Putamen (tissue), 1 donor: ENCODE measurements at regions not wholly inside any gene's neighbourhood (a gene's known extent, or its start where the extent isn't known, plus 50 kb on each side); places are given as distances from the start of the nearest gene placed in this dataset.
"Not testable (repeated sequence)": the region's sequence is repeated elsewhere in the genome, so short reads cannot be mapped to it uniquely, and the experiment has no call there.

Experiments used
- DNase-seq: peaks from one replicate; pipeline ENCODE4 v3.0.0-alpha.2; 2016; ENCODE audit warnings: low spot score

- no peak for DNase-seq
Measured at GRCh38 chr3:20324664-20325478, 138.9 kb upstream of the SGO1 start.

GRCh38 chr3:20323307-20323927 lies 137.4 kb upstream of the SGO1 start:
- no peak for DNase-seq

DNA sequence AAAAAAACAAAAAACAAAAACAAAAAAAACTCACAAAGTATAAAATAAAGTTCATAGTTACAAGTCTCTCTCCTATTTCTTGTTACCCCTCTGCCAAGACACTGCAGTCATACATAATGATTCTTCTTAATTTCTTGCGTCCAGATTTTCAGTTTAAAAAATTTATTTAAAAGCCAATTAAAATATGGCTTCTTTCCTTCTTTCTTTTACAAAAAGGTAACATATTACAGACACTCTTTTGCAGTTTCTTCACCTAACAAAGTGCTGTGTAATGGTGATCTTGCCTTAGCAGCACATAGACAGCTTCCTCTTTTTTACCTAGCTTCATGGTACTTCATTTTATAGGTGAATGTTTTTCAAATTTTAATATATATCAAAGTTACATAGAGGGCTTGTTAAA lies 136.1 kb upstream of the SGO1 start:
- DNase-seq: no peak

GRCh38 chr3:20321391-20322047 lies 135.5 kb upstream of the SGO1 start:
- no peak for DNase-seq

GRCh38 chr3:20320489-20320888 lies 134.5 kb upstream of the SGO1 start:
- DNase-seq: no peak

DNA sequence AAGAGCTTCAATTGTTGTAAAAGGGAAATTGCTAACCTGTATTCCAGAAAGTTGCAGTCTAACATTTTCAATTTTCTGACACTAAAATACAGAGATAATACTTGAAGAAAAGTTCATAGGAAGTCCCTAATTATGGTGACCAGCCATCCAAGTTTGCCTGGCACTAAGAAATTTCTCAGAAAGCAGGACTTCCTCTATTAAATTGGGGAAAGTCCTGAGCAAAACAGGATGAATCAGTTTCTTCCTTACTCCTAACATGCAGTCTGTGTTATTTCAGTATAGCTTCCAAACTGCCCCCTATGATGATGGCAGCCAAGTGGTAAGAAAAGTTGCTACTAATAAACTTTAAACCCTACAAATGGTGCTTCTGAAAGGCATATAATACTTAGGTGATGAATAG lies 133.5 kb upstream of the SGO1 start:
- no peak for DNase-seq

DNA sequence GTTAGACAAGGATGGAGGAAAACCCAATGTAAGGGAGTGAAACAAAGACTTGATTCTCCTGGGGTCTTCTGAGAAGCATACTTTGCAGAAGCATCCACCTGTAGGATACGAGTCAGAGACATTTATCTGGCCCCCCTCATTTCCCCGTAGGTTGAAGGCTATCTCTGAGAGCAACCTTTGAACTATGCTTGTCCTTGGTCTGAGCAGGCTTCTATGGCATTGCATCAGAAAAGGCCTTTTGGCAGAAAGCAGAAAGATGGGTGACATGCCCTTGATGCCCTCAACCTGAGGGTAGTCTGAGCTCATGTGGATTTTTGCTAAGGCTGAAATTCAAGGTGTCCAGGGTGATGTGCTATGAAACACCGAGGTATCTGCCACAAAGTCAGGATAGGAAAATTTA lies 131.6 kb upstream of the SGO1 start:
- no peak for DNase-seq

DNA sequence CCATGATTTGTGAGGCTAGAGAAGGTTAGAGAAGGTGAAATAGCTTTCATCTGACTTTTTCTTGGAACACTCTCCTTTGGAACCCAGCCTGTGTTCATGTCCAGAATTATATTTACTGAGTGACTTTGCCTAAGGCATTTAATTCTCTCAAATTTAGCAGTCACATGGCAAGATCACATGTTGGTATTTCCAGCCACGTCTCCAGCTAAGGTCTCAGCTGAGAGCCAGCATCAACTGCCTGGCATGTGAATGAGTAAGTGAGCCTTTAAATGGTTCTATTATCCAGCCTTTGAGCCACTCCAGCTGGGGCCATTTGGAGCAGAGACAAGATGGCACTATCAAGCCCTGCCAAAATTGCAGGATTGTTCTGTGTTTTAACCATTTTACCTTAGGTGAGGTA lies 130.2 kb upstream of the SGO1 start:
- peak; percentile 8 for DNase-seq

DNA sequence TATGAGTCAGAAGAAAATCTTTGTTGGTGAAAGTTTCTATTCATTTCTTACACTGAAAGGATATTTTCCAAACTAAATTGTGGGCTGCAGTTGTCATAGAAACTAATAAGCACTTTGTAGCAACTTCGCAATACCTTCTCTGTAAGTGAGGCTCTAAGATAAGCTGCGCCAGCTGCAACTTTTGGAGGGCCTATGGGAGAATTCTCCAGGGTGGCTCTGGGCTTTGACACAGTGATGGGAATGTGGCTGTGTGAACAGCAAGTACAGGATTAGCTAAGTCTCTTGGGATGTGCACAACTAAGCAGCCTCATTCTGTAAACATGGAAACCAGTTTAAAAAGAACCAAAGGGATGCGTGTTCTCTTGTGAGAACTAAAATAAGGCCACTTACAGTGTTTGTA lies 124.6 kb upstream of the SGO1 start:
- DNase-seq: no peak

GRCh38 chr3:20307383-20307782 lies 121.4 kb upstream of the SGO1 start:
- DNase-seq: no peak

GRCh38 chr3:20305647-20306046 lies 119.6 kb upstream of the SGO1 start:
- no peak for DNase-seq

- DNase-seq: no peak
Measured at GRCh38 chr3:20302766-20303165, 116.8 kb upstream of the SGO1 start.

GRCh38 chr3:20288050-20288449 lies 102.0 kb upstream of the SGO1 start:
- no peak for DNase-seq

- no peak for DNase-seq
Measured at GRCh38 chr3:20280257-20280656, 94.3 kb upstream of the SGO1 start.

DNA sequence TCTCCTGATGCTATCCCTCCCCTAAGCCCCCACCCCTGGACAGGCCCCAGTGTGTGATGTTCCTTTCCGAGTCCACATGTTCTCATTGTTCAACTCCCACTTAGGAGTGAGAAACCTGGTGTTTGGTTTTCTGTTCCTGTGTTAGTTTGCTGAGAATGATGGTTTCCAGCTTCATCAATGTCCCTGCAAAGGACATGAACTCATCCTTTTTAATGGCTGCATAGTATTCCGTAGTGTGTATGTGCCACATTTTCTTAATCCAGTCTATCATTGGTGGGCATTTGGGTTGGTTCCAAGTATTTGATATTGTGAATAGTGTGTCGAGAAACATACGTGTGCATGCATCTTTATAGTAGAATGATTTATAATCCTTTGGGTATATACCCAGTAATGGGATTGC lies 80.0 kb upstream of the SGO1 start:
- DNase-seq: not testable (repeated sequence)

- DNase-seq: no peak
Measured at GRCh38 chr3:20264900-20265567, 79.0 kb upstream of the SGO1 start.

GRCh38 chr3:20258371-20258770 lies 72.4 kb upstream of the SGO1 start:
- no peak for DNase-seq

- no peak for DNase-seq
Measured at GRCh38 chr3:20256144-20256543, 70.1 kb upstream of the SGO1 start.

DNA sequence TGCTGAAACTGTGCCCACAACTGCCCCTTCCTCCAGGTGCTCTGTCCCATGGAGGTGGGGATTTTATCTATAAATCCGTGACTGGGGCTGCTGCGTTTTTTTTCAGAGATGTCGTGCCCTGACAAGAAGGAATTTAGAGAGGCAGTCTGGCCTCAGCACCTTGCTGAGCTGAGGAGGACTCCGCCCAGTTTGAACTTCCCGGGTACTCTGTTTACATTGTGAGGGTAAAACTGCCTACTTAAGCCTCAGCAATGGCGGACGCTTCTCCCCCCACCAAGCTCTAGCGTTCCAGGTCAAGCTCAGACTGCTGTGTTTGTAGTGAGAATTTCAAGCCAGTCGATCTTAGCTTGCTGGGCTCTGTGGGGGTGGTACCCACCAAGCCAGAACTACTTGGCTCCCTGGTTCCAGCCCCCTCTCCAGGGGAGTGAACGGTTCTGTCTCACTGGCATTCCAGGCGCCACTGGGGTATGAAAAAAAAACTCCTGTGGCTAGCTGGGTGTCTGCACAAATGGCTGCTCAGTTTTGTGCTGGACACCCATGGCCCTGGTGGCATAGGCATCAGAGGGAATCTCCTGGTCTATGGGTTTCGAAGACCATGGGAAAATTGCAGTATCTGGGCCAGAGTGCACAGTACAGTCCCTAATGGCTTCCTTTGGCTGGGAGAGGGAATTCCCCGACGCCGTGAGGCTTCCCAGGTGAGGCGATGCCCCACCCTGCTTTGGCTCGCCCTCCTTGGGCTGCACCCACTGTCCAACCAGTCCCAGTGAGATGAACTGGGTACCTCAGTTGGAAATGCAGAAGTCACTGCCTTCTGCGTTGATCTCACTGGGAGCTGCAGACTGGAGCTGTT lies 68.5 kb upstream of the SGO1 start:
- DNase-seq: no peak

- DNase-seq: no peak
Measured at GRCh38 chr3:20250786-20251185, 64.8 kb upstream of the SGO1 start.

DNA sequence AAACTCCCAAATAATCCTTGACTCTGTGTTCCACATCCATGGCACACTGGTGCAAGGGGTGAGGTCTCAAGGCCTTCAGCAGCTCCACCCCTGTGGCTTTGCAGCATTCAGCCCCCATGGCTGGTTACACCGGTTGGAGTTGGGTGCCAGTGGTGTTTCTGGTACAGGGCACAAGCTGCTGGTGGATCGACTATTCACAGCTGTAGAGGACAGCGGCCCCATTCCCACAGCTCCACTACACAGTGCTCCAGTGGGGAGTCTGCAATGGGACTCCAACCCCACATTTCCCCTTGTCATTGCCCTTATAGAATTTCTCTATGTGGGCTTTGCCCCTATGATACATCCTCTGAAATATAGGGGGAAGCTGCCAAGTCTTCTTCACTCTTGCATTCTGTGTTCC lies 64.3 kb upstream of the SGO1 start:
- DNase-seq: no peak

DNA sequence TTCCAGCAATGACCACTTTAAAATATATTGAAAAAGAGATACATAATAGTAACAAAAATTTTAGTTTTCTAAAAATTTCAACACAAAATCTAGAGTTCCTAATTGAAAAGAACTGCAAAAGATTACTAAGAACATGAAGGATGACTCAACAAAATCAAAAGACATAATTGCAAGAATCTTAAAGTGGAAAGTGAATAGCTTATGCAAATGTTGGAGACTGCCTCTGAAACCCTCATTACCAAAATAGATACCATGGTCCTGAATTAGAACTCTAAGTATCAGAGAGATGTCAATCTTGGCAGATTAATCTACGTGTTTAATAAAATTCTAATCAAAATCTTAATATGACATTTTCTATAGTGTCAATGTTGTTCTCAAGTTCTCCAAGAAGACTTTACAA lies 60.7 kb upstream of the SGO1 start:
- DNase-seq: peak; percentile 71
